ENCODE measurements at regions not wholly inside any gene's neighbourhood (a gene's known extent, or its start where the extent isn't known, plus 50 kb on each side); places are given as distances from the start of the nearest gene placed in this dataset.

DNA sequence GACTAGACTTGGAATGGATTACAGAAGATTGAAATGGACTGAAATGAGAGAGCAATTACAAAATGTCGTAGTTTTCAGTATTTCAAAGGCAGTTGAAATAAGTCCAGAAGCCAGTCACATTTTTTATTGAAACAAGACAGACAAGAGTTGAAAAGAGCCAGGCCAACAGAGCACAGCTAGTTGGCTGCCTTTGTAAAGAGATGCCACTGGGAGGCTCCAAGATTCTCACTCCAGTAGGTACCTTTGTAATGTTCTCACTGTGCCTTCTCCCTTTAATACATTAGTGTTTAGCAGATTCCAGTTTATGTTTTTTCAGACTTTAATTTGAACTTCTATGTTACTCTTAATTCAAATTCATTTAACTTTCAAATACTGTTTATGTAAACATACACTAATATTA is 234.8 kb downstream of the DSEL start:
- BruUV-seq (replicated peaks): no TSS peak
- ChIA-PET POLR2A (no interaction called here), CTCF (no interaction called here)
- Mint-ChIP-seq H3K27me3 (ENCODE audit: insufficient read depth, unreplicated experiment) (peaks cover 8% of the 10 kb centered on the region), H3K36me3 (ENCODE audit: insufficient read depth, unreplicated experiment) (peaks cover 4% of the 10 kb centered on the region), H3K9me3 (ENCODE audit: unreplicated experiment) (no peaks in the 10 kb centered on the region), H3K27ac (ENCODE audit: unreplicated experiment) (no peak overlapping the region), H3K4me1 (ENCODE audit: low read depth, unreplicated experiment) (no peaks in the 10 kb centered on the region), H3K4me3 (ENCODE audit: unreplicated experiment) (no peak overlapping the region)
- Histone ChIP-seq H3K9me3 (no peaks in the 10 kb centered on the region), H3K4me3 (ENCODE audit: low read depth, low read length) (no peak overlapping the region), H3K27me3 (replicated peaks; ENCODE audit: control insufficient read depth, insufficient read depth, low read length) (no peaks in the 10 kb centered on the region), H3K4me1 (no peaks in the 10 kb centered on the region), H3K36me3 (ENCODE audit: control insufficient read depth, insufficient read depth, low read length) (no peaks in the 10 kb centered on the region)
- DNase-seq: no peak
- TF ChIP-seq, protein P1, sequence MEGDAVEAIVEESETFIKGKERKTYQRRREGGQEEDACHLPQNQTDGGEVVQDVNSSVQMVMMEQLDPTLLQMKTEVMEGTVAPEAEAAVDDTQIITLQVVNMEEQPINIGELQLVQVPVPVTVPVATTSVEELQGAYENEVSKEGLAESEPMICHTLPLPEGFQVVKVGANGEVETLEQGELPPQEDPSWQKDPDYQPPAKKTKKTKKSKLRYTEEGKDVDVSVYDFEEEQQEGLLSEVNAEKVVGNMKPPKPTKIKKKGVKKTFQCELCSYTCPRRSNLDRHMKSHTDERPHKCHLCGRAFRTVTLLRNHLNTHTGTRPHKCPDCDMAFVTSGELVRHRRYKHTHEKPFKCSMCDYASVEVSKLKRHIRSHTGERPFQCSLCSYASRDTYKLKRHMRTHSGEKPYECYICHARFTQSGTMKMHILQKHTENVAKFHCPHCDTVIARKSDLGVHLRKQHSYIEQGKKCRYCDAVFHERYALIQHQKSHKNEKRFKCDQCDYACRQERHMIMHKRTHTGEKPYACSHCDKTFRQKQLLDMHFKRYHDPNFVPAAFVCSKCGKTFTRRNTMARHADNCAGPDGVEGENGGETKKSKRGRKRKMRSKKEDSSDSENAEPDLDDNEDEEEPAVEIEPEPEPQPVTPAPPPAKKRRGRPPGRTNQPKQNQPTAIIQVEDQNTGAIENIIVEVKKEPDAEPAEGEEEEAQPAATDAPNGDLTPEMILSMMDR (IDR thresholded peaks at IDR 0.05; ENCODE audit: insufficient read depth in 1 of 2, low read depth in 1 of 2, low read length in 1 of 2, severe bottlenecking in 1 of 2, unreplicated experiment in 1 of 2): no peak
- intact Hi-C loops (cut with micrococcal nuclease; ENCODE audit: unreplicated experiment): no loop called here

DNA sequence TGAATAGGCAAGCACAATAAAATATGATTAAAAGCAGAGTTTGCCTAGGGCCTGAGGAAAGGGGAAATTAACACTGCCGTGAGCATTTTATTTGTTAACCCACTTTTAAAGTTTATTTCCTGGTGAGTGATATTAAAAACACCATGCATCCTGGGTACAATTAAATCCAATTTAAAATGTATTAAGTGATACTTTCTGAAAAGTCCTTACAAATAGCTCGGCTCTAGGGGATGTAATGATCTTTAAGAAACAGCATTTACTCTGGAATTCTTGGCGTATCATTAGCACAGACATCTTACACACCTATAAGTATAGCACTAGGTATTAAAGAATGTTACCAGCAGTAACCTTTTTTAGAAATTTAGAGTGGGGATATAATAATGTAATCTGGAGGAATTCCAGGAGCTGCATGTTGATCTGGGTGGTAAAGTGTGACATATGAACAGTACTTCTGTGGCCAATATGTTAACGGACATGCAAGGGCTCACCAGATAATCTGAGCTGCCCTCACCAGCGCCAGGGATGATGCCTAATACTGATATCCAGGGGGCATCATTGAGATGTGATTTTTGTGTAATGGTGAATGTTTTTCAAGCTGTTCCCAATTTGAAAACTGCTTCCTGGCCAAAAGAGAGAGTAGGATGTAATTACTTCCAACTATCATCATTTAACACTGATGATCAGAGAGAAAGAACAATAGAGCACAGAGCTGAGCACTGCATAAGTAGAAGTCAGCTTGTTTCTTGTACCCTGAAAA is 235.9 kb downstream of the DSEL start:
- TF ChIP-seq, protein P1 (IDR thresholded peaks at IDR 0.05; ENCODE audit: insufficient read depth in 1 of 2, low read depth in 1 of 2, low read length in 1 of 2, severe bottlenecking in 1 of 2, unreplicated experiment in 1 of 2): no peak
- Histone ChIP-seq H3K4me1 (no peaks in the 10 kb centered on the region), H3K9me3 (no peaks in the 10 kb centered on the region), H3K36me3 (ENCODE audit: control insufficient read depth, insufficient read depth, low read length) (no peaks in the 10 kb centered on the region), H3K27me3 (replicated peaks; ENCODE audit: control insufficient read depth, insufficient read depth, low read length) (no peaks in the 10 kb centered on the region), H3K4me3 (ENCODE audit: low read depth, low read length) (no peak overlapping the region)
- intact Hi-C loops (cut with micrococcal nuclease; ENCODE audit: unreplicated experiment): no loop called here
- Mint-ChIP-seq H3K27ac (ENCODE audit: unreplicated experiment) (no peak overlapping the region), H3K36me3 (ENCODE audit: insufficient read depth, unreplicated experiment) (peaks cover 4% of the 10 kb centered on the region), H3K4me3 (ENCODE audit: unreplicated experiment) (no peak overlapping the region), H3K4me1 (ENCODE audit: low read depth, unreplicated experiment) (no peaks in the 10 kb centered on the region), H3K9me3 (ENCODE audit: unreplicated experiment) (no peaks in the 10 kb centered on the region), H3K27me3 (ENCODE audit: insufficient read depth, unreplicated experiment) (peaks cover 8% of the 10 kb centered on the region)
- no peak for DNase-seq
- BruUV-seq (replicated peaks): no TSS peak
- ChIA-PET CTCF (no interaction called here), POLR2A (no interaction called here)

DNA sequence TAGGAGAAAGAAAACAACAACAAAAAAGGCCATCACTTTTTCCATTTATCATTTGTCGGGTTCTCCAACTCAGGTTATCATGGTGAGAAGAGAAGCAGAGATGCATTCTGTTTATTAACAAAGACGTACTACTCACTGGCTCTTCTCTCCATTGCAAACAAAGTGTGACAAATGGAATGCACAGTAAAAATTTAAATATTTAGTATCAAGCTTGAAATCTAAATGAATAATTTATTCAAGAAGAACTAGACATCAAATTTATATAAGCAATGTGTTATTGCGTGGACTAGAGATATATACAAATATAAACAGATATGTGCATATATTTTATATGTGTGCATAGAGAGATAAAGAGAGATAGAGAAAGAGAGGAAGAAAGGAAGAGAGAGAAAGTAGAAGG is 236.5 kb downstream of the DSEL start:
- POLR2A ChIA-PET: no interaction called here

More for the DNA sequence above, 236.5 kb downstream of the DSEL start:
- intact Hi-C loops (cut with micrococcal nuclease; ENCODE audit: unreplicated experiment): no loop called here
- Histone ChIP-seq H3K36me3 (ENCODE audit: control insufficient read depth, insufficient read depth, low read length) (no peaks in the 10 kb centered on the region), H3K9me3 (no peaks in the 10 kb centered on the region), H3K27me3 (replicated peaks; ENCODE audit: control insufficient read depth, insufficient read depth, low read length) (no peaks in the 10 kb centered on the region), H3K4me1 (no peaks in the 10 kb centered on the region), H3K4me3 (ENCODE audit: low read depth, low read length) (no peak overlapping the region)
- H3K27ac Mint-ChIP-seq (ENCODE audit: unreplicated experiment): no peak overlapping the region
- H3K4me3 Mint-ChIP-seq (ENCODE audit: unreplicated experiment): no peak overlapping the region
- no peak for DNase-seq
- no peaks in the 10 kb centered on the region for H3K4me1 Mint-ChIP-seq (ENCODE audit: low read depth, unreplicated experiment)
- CTCF ChIA-PET: no interaction called here
- H3K27me3 Mint-ChIP-seq (ENCODE audit: insufficient read depth, unreplicated experiment): peaks cover 8% of the 10 kb centered on the region
- peaks cover 4% of the 10 kb centered on the region for H3K36me3 Mint-ChIP-seq (ENCODE audit: insufficient read depth, unreplicated experiment)
- no peaks in the 10 kb centered on the region for H3K9me3 Mint-ChIP-seq (ENCODE audit: unreplicated experiment)
- TF ChIP-seq, protein P1 (IDR thresholded peaks at IDR 0.05; ENCODE audit: insufficient read depth in 1 of 2, low read depth in 1 of 2, low read length in 1 of 2, severe bottlenecking in 1 of 2, unreplicated experiment in 1 of 2): no peak
- BruUV-seq (replicated peaks): no TSS peak

Data from Caco-2 (cell line).